H1 (cell line): ENCODE measurements at regions not wholly inside any gene's neighbourhood (a gene's known extent, or its start where the extent isn't known, plus 50 kb on each side); places are given as distances from the start of the nearest gene placed in this dataset.

ENCODE experiments used
- CTCF ChIA-PET: fragments of 300-600 bp; sonication (Branson Sonifier 250); formaldehyde crosslinking; loops from one replicate; lab custom pipeline; 2021; ENCODE audit not compliant: partially characterized antibody; lab: Charles Lee
- POLR2A ChIA-PET: fragments of 300-600 bp; sonication (Branson Sonifier 250); formaldehyde crosslinking; loops from one replicate; lab custom pipeline; 2021; ENCODE audit warnings: inconsistent platforms; ENCODE audit not compliant: partially characterized antibody; lab: Charles Lee
- DNase-seq, 2 experiments: peaks; one replicate each; pipeline versions ENCODE4 v3.0.0 to v3.0.0-alpha.2; 2010 to 2022; ENCODE audit warnings: low spot score in 2 of 2, low read depth in 1 of 2, mixed read lengths in 1 of 2
- FAIRE-seq: peaks from 2 replicates; lab custom pipeline; 2011; peaks lifted over from hg19 to GRCh38; lab: Jason Lieb, UNC
- H2AFZ ChIP-seq: 2 replicates; pipeline ENCODE4 v1.8.1; 2012; ENCODE audit warnings: low read length, inconsistent platforms
- H2AK5ac ChIP-seq: 2 replicates; pipeline ENCODE4 v1.6.1; 2013; ENCODE audit warnings: low read depth, low read length
- H2BK120ac ChIP-seq: replicated peaks from 2 replicates; pipeline ENCODE3; 2013; ENCODE audit warnings: low read depth, low read length, inconsistent platforms
- H2BK12ac ChIP-seq: 2 replicates; pipeline ENCODE4 v1.6.1; 2013; ENCODE audit warnings: low read depth, low read length
- H2BK15ac ChIP-seq: 2 replicates; pipeline ENCODE4 v1.6.1; 2013; ENCODE audit warnings: low read length
- H2BK20ac ChIP-seq: 2 replicates; pipeline ENCODE4 v1.6.1; 2013; ENCODE audit warnings: low read length
- H2BK5ac ChIP-seq: 2 replicates; pipeline ENCODE4 v1.6.1; 2013; ENCODE audit warnings: low read depth, low read length
- H3K14ac ChIP-seq: 2 replicates; pipeline ENCODE4 v1.6.1; 2013; ENCODE audit warnings: inconsistent platforms; ENCODE audit not compliant: insufficient read length
- H3K18ac ChIP-seq: 2 replicates; pipeline ENCODE4 v1.6.1; 2013; ENCODE audit warnings: low read length; ENCODE audit errors: extremely low read depth
- H3K23ac ChIP-seq: 2 replicates; pipeline ENCODE4 v1.6.1; 2013; ENCODE audit warnings: inconsistent platforms; ENCODE audit not compliant: insufficient read length
- H3K23me2 ChIP-seq: 2 replicates; pipeline ENCODE4 v1.6.1; 2013; ENCODE audit warnings: low read depth, low read length
- H3K27ac ChIP-seq: 2 replicates; pipeline ENCODE4 v1.6.1; 2011; ENCODE audit warnings: low read depth, low read length, inconsistent platforms
- H3K27me3 ChIP-seq, 4 experiments: replicated peaks in 1 of 4; 1 replicate in 1 of 4; 2 replicates in 3 of 4; pipeline versions ENCODE4 v1.6.1 to v1.8.1; 2011 to 2013; ENCODE audit warnings: low read length in 3 of 4, mild to moderate bottlenecking in 3 of 4, inconsistent platforms in 2 of 4, mixed read lengths in 2 of 4, moderate library complexity in 1 of 4; ENCODE audit not compliant: control insufficient read depth in 3 of 4, insufficient read depth in 3 of 4; ENCODE audit errors: extremely low read depth in 1 of 4
- H3K36me3 ChIP-seq, 4 experiments: 2 replicates each; pipeline versions ENCODE4 v1.6.1 to v1.8.1; 2011 to 2013; ENCODE audit warnings: mild to moderate bottlenecking in 4 of 4, low read length in 3 of 4, moderate library complexity in 2 of 4, control low read depth in 1 of 4, inconsistent platforms in 1 of 4; ENCODE audit not compliant: insufficient read depth in 4 of 4, control insufficient read depth in 2 of 4
- H3K4ac ChIP-seq: replicated peaks from 2 replicates; pipeline ENCODE3; 2013; ENCODE audit warnings: low read length, low read depth, mixed read lengths, inconsistent platforms; ENCODE audit not compliant: insufficient read length
- H3K4me1 ChIP-seq, 4 experiments: replicated peaks in 1 of 4; 1 replicate in 1 of 4; 2 replicates in 3 of 4; pipeline versions ENCODE4 v1.6.1 to v1.8.1; 2011 to 2013; ENCODE audit warnings: low read length in 3 of 4, inconsistent platforms in 2 of 4, mixed read lengths in 1 of 4; ENCODE audit not compliant: insufficient read depth in 4 of 4, control insufficient read depth in 3 of 4
- H3K4me2 ChIP-seq, 2 experiments: 2 replicates each; pipeline versions ENCODE4 v1.6.1 to v1.8.1; 2011 to 2013; ENCODE audit warnings: low read depth in 2 of 2, low read length in 2 of 2, control low read depth in 1 of 2, inconsistent platforms in 1 of 2, mild to moderate bottlenecking in 1 of 2; ENCODE audit not compliant: insufficient read depth in 1 of 2
- H3K4me3 ChIP-seq, 4 experiments: fragments of 200-600, 300-600 bp in 1 of 4; sonication (generic), shearing (Covaris generic), sonication (Bioruptor Twin) in 1 of 4; 2 replicates each; pipeline versions ENCODE4 v1.5.1 to v1.8.1; 2011 to 2016; ENCODE audit warnings: low read length in 4 of 4, low read depth in 3 of 4, control low read depth in 2 of 4, inconsistent platforms in 2 of 4, mild to moderate bottlenecking in 2 of 4, mixed read lengths in 1 of 4, moderate library complexity in 1 of 4; ENCODE audit not compliant: insufficient read depth in 2 of 4; ENCODE audit errors: extremely low read depth in 1 of 4
- H3K56ac ChIP-seq: replicated peaks from 2 replicates; pipeline ENCODE3; 2013; ENCODE audit warnings: low read depth, mild to moderate bottlenecking, mixed read lengths, low read length, inconsistent platforms; ENCODE audit not compliant: insufficient read length
- H3K79me1 ChIP-seq: 2 replicates; pipeline ENCODE4 v1.6.1; 2013; ENCODE audit warnings: low read depth, low read length, control low read depth
- H3K79me2 ChIP-seq, 2 experiments: 2 replicates each; pipeline versions ENCODE4 v1.6.1 to v1.8.1; 2012 to 2013; ENCODE audit warnings: low read length in 2 of 2, mild to moderate bottlenecking in 2 of 2, inconsistent platforms in 1 of 2; ENCODE audit not compliant: insufficient read depth in 2 of 2, control insufficient read depth in 1 of 2
- H3K9ac ChIP-seq, 4 experiments: replicated peaks in 1 of 4; 1 replicate in 1 of 4; 2 replicates in 3 of 4; pipeline versions ENCODE4 v1.6.1 to v1.8.1; 2011 to 2013; ENCODE audit warnings: low read depth in 3 of 4, low read length in 3 of 4, control low read depth in 2 of 4, mild to moderate bottlenecking in 2 of 4, moderate library complexity in 2 of 4, inconsistent platforms in 1 of 4; ENCODE audit errors: extremely low read depth in 1 of 4
- H3K9me3 ChIP-seq, 2 experiments: 2 replicates each; pipeline versions ENCODE4 v1.6.1 to v1.8.1; 2012 to 2013; ENCODE audit warnings: mild to moderate bottlenecking in 2 of 2, moderate library complexity in 2 of 2, control low read depth in 1 of 2, inconsistent platforms in 1 of 2, low read depth in 1 of 2, low read length in 1 of 2, mixed read lengths in 1 of 2; ENCODE audit not compliant: insufficient read depth in 2 of 2
- H4K20me1 ChIP-seq, 2 experiments: replicated peaks in 1 of 2; 2 replicates each; pipeline versions ENCODE3 to v1.8.1; 2011 to 2013; ENCODE audit warnings: inconsistent platforms in 2 of 2, low read length in 2 of 2, mild to moderate bottlenecking in 1 of 2; ENCODE audit not compliant: insufficient read depth in 2 of 2, control insufficient read depth in 1 of 2
- H4K5ac ChIP-seq: 2 replicates; pipeline ENCODE4 v1.6.1; 2013; ENCODE audit warnings: low read length, low read depth, mixed read lengths, inconsistent platforms; ENCODE audit not compliant: insufficient read length
- H4K8ac ChIP-seq: 2 replicates; pipeline ENCODE4 v1.8.0; 2013; ENCODE audit warnings: mild to moderate bottlenecking, moderate library complexity, low read length, inconsistent platforms; ENCODE audit not compliant: insufficient read depth; ENCODE audit errors: extremely low read depth
- H4K91ac ChIP-seq: replicated peaks from 2 replicates; pipeline ENCODE3; 2013; ENCODE audit warnings: low read length, mixed read lengths, inconsistent platforms; ENCODE audit not compliant: insufficient read length
- ASH2L ChIP-seq: fragments of 200-600, 300-600 bp; sonication (generic); IDR thresholded peaks from one replicate; pipeline ENCODE4 v1.7.1; 2017; ENCODE audit warnings: low read length
- BCL11A ChIP-seq, 2 experiments: IDR thresholded peaks; one replicate each; pipeline ENCODE4 v1.6.1; 2011; ENCODE audit warnings: low read depth in 2 of 2, low read length in 2 of 2, mild to moderate bottlenecking in 2 of 2
- CREB1 ChIP-seq: IDR thresholded peaks from 2 replicates; pipeline ENCODE4 v1.6.1; 2012; ENCODE audit warnings: inconsistent platforms
- JUND ChIP-seq: IDR thresholded peaks from 2 replicates; pipeline ENCODE4 v1.6.1; 2011; ENCODE audit warnings: mild to moderate bottlenecking, improper control_type of control experiment, low read length
- MAFK ChIP-seq: IDR thresholded peaks from 2 replicates; pipeline ENCODE4 v1.6.1; 2012; ENCODE audit warnings: low read depth, mild to moderate bottlenecking, improper control_type of control experiment, low read length
- POLR2A ChIP-seq, 2 experiments: IDR thresholded peaks; 1 replicate in 1 of 2; 2 replicates in 1 of 2; pipeline ENCODE4 v1.6.1; 2011; ENCODE audit warnings: low read depth in 2 of 2, low read length in 2 of 2, mild to moderate bottlenecking in 2 of 2; ENCODE audit errors: control extremely low read depth in 1 of 2
- SIN3A ChIP-seq, 2 experiments: IDR thresholded peaks in 1 of 2; conservative IDR thresholded peaks in 1 of 2; 2 replicates each; pipeline ENCODE4 v1.6.1; 2011 to 2012; ENCODE audit warnings: low read length in 2 of 2, improper control_type of control experiment in 1 of 2, low read depth in 1 of 2, mild to moderate bottlenecking in 1 of 2
- WGBS, 2 experiments: shearing (Covaris generic) in 1 of 2; methylation state at CpG; one replicate each; pipeline versions ENCODE4 v1.1.6 to v1.1.7; 2013 to 2015; ENCODE audit warnings: low lambda C conversion rate in 2 of 2, mixed read lengths in 2 of 2, inconsistent platforms in 1 of 2, low coverage in 1 of 2, missing lambda C conversion rate in 1 of 2; ENCODE audit not compliant: insufficient replicate concordance in 2 of 2, insufficient coverage in 1 of 2, insufficient read length in 1 of 2; ENCODE audit errors: extremely low coverage in 1 of 2, missing lambda C conversion rate in 1 of 2; 5-methylcytosine and 5-hydroxymethylcytosine counted together

DNA sequence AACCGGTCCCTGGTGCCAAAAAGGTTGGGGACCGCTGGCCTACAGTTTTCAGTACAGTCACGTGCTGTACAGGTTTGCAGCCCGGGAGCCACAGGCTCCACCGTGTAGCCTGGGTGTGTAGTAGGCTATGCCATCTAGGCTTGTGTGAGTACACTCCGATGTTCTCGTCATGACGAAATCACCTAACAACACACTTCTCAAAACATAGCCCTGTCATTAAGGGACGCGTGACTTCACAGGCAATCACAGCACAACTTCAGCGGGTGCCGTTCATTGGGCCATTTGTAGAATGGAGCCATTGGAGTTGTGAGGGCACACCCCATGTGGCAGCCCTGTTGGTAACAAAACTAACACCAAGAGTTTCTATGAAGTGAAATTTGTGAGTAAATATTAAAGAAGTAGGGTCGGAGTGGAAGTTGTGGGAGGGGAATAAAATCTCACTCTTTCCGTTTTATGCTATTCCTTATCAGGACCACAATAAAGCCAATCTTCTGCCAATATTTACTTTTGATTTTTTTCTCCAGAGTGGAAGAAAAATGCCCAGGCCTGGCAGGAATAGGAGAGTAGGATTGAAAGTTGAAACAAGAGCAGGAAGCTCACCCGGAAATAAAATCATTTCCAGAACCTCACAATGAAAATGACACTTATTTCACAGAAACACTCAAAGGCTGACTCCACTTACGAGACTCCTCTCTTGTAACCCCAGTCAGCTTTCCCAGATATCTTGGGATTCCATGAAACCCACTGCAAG, 63.7 kb upstream of the PTPN1 start:
- no peak for FAIRE-seq
- DNase-seq: no peak
- 86% methylated on average over 16 of the region's 16 CpGs; no CpG with 5 or more reads in 1 of the 2 experiments for WGBS, 2 experiments
- Histone ChIP-seq H4K8ac (no peak overlapping the region), H3K4me3 (no peak overlapping the region), H3K9ac (no peak overlapping the region), H4K91ac (no peak overlapping the region), H2BK15ac (0 out of 2 replicates have a peak overlapping the region, but pooled peaks have one; percentile 76), H3K4me1 (peaks cover 0 to 5% (median 3%) of the 10 kb centered on the region in 4 experiments; a peak in 4 of 7 replicates), H3K18ac (no peak overlapping the region), H3K79me1 (no peaks in the 10 kb centered on the region), H2BK5ac (no peak overlapping the region), H3K23me2 (no peaks in the 10 kb centered on the region; the same call in 1 of the 2 replicates), H2BK120ac (no peak overlapping the region), H3K23ac (no peak overlapping the region), H3K27ac (no peak overlapping the region), H3K56ac (no peak overlapping the region), H2AK5ac (no peak overlapping the region), H2BK20ac (no peak overlapping the region), H3K27me3 (no peaks in the 10 kb centered on the region), H4K20me1 (no peaks in the 10 kb centered on the region), H2AFZ (no peak overlapping the region), H3K9me3 (no peaks in the 10 kb centered on the region), H3K14ac (no peak overlapping the region), H3K36me3 (no peaks in the 10 kb centered on the region), H4K5ac (no peak overlapping the region), H2BK12ac (no peak overlapping the region), H3K4ac (no peak overlapping the region), H3K4me2 (no peak overlapping the region), H3K79me2 (no peaks in the 10 kb centered on the region)
- TF ChIP-seq MAFK: no peak
- TF ChIP-seq POLR2A (IDR thresholded peaks at IDR 0.05; ENCODE audit: control extremely low read depth in 1 of 2, low read depth in 2 of 2, low read length in 2 of 2): no peak
- TF ChIP-seq ASH2L: no peak
- no peak for TF ChIP-seq SIN3A (conservative IDR thresholded peaks at IDR 0.05 in 1 of 2, IDR thresholded peaks at IDR 0.05 in 1 of 2; ENCODE audit: low read depth in 1 of 2, low read length in 2 of 2)
- no peak for TF ChIP-seq CREB1
- TF ChIP-seq BCL11A (IDR thresholded peaks at IDR 0.05; ENCODE audit: low read depth in 2 of 2, low read length in 2 of 2): no peak
- TF ChIP-seq JUND: no peak
- POLR2A ChIA-PET: interaction anchor here (0.7 to 0.9 kb wide), 2 partner anchors 27 to 46 kb away, joined by 3 read pairs; no protein-coding TSS in a partner anchor
- CTCF ChIA-PET: interaction anchor here (1.0 to 1.1 kb wide), 2 partner anchors 13 to 49 kb away, joined by 4 to 6 read pairs; no protein-coding TSS in a partner anchor
